ENCODE measurements at regions not wholly inside any gene's neighbourhood (a gene's known extent, or its start where the extent isn't known, plus 50 kb on each side); places are given as distances from the start of the nearest gene placed in this dataset.

DNA sequence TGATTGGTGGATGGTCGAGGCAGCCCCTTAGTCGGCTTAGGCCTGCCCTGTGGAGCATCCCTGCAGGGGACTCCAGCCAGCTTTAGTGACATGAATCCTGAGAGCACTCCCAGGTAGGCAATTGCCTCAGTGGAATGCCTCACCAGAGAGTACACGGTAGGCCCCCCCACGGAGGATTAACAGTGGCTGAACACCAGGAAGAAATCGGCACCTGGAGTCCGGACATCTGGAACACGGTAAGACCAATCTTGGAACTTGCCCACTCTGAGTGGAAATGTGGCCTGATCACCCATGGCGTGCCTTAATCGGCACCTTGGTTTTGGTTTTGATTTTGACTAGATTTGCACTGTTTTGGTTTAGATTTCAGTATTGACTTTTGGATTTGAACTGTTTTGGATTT, 326.2 kb upstream of the NCKAP5 start:
- TF ChIP-seq, protein P1, sequence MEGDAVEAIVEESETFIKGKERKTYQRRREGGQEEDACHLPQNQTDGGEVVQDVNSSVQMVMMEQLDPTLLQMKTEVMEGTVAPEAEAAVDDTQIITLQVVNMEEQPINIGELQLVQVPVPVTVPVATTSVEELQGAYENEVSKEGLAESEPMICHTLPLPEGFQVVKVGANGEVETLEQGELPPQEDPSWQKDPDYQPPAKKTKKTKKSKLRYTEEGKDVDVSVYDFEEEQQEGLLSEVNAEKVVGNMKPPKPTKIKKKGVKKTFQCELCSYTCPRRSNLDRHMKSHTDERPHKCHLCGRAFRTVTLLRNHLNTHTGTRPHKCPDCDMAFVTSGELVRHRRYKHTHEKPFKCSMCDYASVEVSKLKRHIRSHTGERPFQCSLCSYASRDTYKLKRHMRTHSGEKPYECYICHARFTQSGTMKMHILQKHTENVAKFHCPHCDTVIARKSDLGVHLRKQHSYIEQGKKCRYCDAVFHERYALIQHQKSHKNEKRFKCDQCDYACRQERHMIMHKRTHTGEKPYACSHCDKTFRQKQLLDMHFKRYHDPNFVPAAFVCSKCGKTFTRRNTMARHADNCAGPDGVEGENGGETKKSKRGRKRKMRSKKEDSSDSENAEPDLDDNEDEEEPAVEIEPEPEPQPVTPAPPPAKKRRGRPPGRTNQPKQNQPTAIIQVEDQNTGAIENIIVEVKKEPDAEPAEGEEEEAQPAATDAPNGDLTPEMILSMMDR (IDR thresholded peaks at IDR 0.05): no peak
- no peak for TF ChIP-seq POLR2A (IDR thresholded peaks at IDR 0.05)
